PFSK-1 (cell line): ENCODE measurements at regions not wholly inside any gene's neighbourhood (a gene's known extent, or its start where the extent isn't known, plus 50 kb on each side); places are given as distances from the start of the nearest gene placed in this dataset.

Experiments
- FOXP2 ChIP-seq: optimal IDR thresholded peaks from 2 replicates; pipeline ENCODE3; 2011; ENCODE audit warnings: borderline replicate concordance, control low read depth, inconsistent platforms; ENCODE audit not compliant: insufficient read depth; ENCODE audit errors: extremely low read length, extremely low read depth
- POLR2AphosphoS5 ChIP-seq: IDR thresholded peaks from 2 replicates; pipeline ENCODE4 v1.6.1; 2012; ENCODE audit warnings: low read depth, mild to moderate bottlenecking, control low read depth, low read length, moderate library complexity
- SIN3A ChIP-seq: IDR thresholded peaks from 2 replicates; pipeline ENCODE4 v1.6.1; 2012; ENCODE audit warnings: mild to moderate bottlenecking, low read length, moderate library complexity, borderline replicate concordance; ENCODE audit not compliant: insufficient read depth
- TAF1 ChIP-seq: IDR thresholded peaks from 2 replicates; pipeline ENCODE4 v1.6.1; 2012; ENCODE audit warnings: low read length, control low read depth, borderline replicate concordance; ENCODE audit not compliant: insufficient read depth
- TF ChIP-seq, protein P1 (sequence below), 2 experiments: IDR thresholded peaks; 2 replicates each; pipeline versions ENCODE4 v1.6.1 to v1.8.0; 2011 to 2012; ENCODE audit warnings: low read depth in 2 of 2, low read length in 2 of 2, control low read depth in 1 of 2, inconsistent platforms in 1 of 2, mild to moderate bottlenecking in 1 of 2, moderate library complexity in 1 of 2; ENCODE audit not compliant: insufficient read depth in 1 of 2

GRCh38 chr1:95703046-95703445 is 469.0 kb downstream of the RWDD3 start:
- TF ChIP-seq, protein P1, sequence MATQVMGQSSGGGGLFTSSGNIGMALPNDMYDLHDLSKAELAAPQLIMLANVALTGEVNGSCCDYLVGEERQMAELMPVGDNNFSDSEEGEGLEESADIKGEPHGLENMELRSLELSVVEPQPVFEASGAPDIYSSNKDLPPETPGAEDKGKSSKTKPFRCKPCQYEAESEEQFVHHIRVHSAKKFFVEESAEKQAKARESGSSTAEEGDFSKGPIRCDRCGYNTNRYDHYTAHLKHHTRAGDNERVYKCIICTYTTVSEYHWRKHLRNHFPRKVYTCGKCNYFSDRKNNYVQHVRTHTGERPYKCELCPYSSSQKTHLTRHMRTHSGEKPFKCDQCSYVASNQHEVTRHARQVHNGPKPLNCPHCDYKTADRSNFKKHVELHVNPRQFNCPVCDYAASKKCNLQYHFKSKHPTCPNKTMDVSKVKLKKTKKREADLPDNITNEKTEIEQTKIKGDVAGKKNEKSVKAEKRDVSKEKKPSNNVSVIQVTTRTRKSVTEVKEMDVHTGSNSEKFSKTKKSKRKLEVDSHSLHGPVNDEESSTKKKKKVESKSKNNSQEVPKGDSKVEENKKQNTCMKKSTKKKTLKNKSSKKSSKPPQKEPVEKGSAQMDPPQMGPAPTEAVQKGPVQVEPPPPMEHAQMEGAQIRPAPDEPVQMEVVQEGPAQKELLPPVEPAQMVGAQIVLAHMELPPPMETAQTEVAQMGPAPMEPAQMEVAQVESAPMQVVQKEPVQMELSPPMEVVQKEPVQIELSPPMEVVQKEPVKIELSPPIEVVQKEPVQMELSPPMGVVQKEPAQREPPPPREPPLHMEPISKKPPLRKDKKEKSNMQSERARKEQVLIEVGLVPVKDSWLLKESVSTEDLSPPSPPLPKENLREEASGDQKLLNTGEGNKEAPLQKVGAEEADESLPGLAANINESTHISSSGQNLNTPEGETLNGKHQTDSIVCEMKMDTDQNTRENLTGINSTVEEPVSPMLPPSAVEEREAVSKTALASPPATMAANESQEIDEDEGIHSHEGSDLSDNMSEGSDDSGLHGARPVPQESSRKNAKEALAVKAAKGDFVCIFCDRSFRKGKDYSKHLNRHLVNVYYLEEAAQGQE (IDR thresholded peaks at IDR 0.05; ENCODE audit: insufficient read depth in 1 of 2, low read depth in 2 of 2, low read length in 2 of 2): no peak
- TF ChIP-seq TAF1 (no peak), SIN3A (no peak), FOXP2 (no peak), POLR2AphosphoS5 (no peak)

DNA sequence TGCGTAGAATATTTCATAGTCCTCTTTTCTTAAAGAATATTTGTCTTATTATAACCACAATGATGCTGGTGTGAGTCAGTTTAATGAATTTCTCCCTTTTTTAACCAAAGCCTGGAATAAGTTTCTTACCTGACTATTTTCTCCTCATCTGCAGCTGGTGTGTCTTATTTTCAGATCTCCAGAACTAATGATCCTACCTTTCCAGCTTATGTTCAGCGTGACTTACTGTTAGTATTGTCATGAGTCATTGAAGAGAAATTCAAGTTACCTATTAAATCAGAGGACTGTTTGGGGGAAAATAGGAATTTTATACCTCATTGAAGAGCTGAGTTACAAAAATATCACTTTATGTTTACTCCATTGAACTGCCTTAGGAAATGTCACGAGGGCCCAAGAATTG is 482.1 kb downstream of the RWDD3 start:
- TF ChIP-seq FOXP2 (no peak), POLR2AphosphoS5 (no peak), TAF1 (no peak), SIN3A (no peak)
- TF ChIP-seq, protein P1 (IDR thresholded peaks at IDR 0.05; ENCODE audit: insufficient read depth in 1 of 2, low read depth in 2 of 2, low read length in 2 of 2): no peak

DNA sequence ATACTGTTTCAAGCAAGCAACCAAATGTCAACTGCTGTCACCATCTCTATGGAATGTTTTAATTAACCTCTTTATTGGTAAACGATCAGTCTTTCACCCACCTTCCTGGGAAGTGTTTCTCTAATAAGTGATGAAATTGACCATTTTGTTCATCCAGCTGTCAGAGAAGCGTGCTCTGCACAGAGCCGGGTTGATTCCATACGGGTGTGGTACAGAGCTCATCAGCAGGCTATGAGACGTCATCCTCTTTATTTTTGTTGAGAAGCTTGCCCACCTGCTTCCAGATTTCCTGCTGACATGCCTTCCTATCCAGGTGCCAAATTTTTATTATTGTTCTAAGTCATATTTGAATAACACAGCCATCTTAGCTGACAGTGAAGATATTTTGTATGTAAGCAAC is 482.5 kb downstream of the RWDD3 start:
- no peak for TF ChIP-seq FOXP2
- TF ChIP-seq, protein P1 (IDR thresholded peaks at IDR 0.05; ENCODE audit: insufficient read depth in 1 of 2, low read depth in 2 of 2, low read length in 2 of 2): no peak
- no peak for TF ChIP-seq TAF1
- no peak for TF ChIP-seq SIN3A
- no peak for TF ChIP-seq POLR2AphosphoS5

GRCh38 chr1:95723346-95723745 is 489.3 kb downstream of the RWDD3 start:
- TF ChIP-seq POLR2AphosphoS5: no peak
- TF ChIP-seq, protein P1 (IDR thresholded peaks at IDR 0.05; ENCODE audit: insufficient read depth in 1 of 2, low read depth in 2 of 2, low read length in 2 of 2): no peak
- no peak for TF ChIP-seq SIN3A
- no peak for TF ChIP-seq FOXP2
- no peak for TF ChIP-seq TAF1

DNA sequence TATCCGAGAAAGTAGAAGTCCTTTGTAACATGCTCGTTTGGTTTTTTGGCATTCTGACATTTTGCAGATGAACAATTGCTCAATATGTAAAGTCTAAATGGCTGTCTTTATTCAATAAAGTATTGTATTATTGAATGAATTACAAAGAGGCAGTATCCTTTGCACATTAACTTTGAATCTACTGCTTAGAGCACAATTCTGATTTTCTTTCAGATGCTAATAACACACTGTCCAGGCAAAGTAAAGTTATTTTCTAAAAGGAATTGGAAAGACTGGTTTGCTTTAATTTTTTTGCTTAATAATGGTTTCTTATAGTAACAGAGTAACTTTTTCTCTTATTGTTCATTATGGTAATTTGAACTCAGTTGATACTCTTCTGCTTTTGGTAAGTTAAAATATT is 494.8 kb downstream of the RWDD3 start:
- no peak for TF ChIP-seq POLR2AphosphoS5
- TF ChIP-seq SIN3A: no peak
- TF ChIP-seq, protein P1 (IDR thresholded peaks at IDR 0.05; ENCODE audit: insufficient read depth in 1 of 2, low read depth in 2 of 2, low read length in 2 of 2): no peak
- TF ChIP-seq TAF1: no peak
- TF ChIP-seq FOXP2: no peak
